ENCODE measurements at regions not wholly inside any gene's neighbourhood (a gene's known extent, or its start where the extent isn't known, plus 50 kb on each side); places are given as distances from the start of the nearest gene placed in this dataset.

GRCh38 chrX:139287155-139287924 lies 243.2 kb upstream of the F9 start (continued):
- TF ChIP-seq CHD7 (IDR thresholded peaks at IDR 0.05; ENCODE audit: insufficient replicate concordance, low read length) = no peak
- TF ChIP-seq JUND (IDR thresholded peaks at IDR 0.05; ENCODE audit: low read length) = no peak
- no peak for TF ChIP-seq ATF3 (IDR thresholded peaks at IDR 0.05; ENCODE audit: insufficient read depth, low read depth, low read length)
